Tibial nerve (tissue), 4 donors: ENCODE measurements at regions not wholly inside any gene's neighbourhood (a gene's known extent, or its start where the extent isn't known, plus 50 kb on each side); places are given as distances from the start of the nearest gene placed in this dataset.

Experiments
- EP300 ChIP-seq, 2 donors: sonication (generic); formaldehyde crosslinking; IDR thresholded peaks; one replicate each; pipeline ENCODE4 v1.6.1; 2017; ENCODE audit warnings: antibody characterized with exemption in 2 of 2, mild to moderate bottlenecking in 1 of 2
- TF ChIP-seq, protein P1 (sequence below), 5 experiments: fragments of 200-600 bp in 3 of 5; fragments of 450-650 bp in 2 of 5; sonication (generic) in 3 of 5; IDR thresholded peaks; one replicate each; pipeline ENCODE4 v1.5.1; 2016 to 2019; ENCODE audit warnings: antibody characterized with exemption in 5 of 5, mild to moderate bottlenecking in 3 of 5, moderate library complexity in 2 of 5

DNA sequence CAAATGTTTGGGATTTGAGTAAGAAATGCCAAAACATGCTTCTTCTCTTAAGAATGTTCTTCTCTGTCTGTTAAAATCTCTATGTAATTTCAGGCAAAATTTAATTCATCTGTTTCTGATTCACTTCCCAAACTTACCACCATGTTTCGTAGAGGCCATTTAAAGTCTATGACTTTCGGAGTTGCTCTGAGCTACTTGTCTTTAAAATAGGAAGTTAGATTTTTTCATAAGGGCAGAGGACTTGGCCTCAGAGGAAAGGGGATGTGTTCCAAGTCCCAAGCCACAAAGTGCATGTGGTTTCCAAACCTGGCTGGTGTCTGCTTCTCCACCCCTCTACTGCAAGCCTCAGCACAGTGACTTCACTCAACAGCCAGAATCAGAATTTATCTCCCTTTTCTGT is 111.3 kb upstream of the ADRA1B start:
- TF ChIP-seq EP300 (IDR thresholded peaks at IDR 0.05), result peak in 1 of 2 donors; percentile 70
- TF ChIP-seq, protein P1, sequence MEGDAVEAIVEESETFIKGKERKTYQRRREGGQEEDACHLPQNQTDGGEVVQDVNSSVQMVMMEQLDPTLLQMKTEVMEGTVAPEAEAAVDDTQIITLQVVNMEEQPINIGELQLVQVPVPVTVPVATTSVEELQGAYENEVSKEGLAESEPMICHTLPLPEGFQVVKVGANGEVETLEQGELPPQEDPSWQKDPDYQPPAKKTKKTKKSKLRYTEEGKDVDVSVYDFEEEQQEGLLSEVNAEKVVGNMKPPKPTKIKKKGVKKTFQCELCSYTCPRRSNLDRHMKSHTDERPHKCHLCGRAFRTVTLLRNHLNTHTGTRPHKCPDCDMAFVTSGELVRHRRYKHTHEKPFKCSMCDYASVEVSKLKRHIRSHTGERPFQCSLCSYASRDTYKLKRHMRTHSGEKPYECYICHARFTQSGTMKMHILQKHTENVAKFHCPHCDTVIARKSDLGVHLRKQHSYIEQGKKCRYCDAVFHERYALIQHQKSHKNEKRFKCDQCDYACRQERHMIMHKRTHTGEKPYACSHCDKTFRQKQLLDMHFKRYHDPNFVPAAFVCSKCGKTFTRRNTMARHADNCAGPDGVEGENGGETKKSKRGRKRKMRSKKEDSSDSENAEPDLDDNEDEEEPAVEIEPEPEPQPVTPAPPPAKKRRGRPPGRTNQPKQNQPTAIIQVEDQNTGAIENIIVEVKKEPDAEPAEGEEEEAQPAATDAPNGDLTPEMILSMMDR (IDR thresholded peaks at IDR 0.05), result peak in 1 of 5 experiments; percentile 12
